ENCODE measurements at regions not wholly inside any gene's neighbourhood (a gene's known extent, or its start where the extent isn't known, plus 50 kb on each side); places are given as distances from the start of the nearest gene placed in this dataset.
"Not testable (repeated sequence)": the region's sequence is repeated elsewhere in the genome, so short reads cannot be mapped to it uniquely, and the experiment has no call there.

GRCh38 chr11:71322861-71323582 lies 70.6 kb upstream of the SHANK2 start:
- H3K4me3 ChIP-seq (replicated peaks; ENCODE audit: low read depth, low read length) = no peak overlapping the region
- DNase-seq (ENCODE audit: low read depth) = no peak
- TF ChIP-seq CTCF (IDR thresholded peaks at IDR 0.05; ENCODE audit: low read length, missing control alignments) = no peak

- DNase-seq (ENCODE audit: low read depth) = no peak
- TF ChIP-seq CTCF (IDR thresholded peaks at IDR 0.05; ENCODE audit: low read length, missing control alignments) = no peak
- no peak overlapping the region for H3K4me3 ChIP-seq (replicated peaks; ENCODE audit: low read depth, low read length)
Observed at GRCh38 chr11:71322192-71322735, 69.9 kb upstream of the SHANK2 start.

GRCh38 chr11:71321433-71322191 lies 69.2 kb upstream of the SHANK2 start:
- TF ChIP-seq CTCF (IDR thresholded peaks at IDR 0.05; ENCODE audit: low read length, missing control alignments) = no peak

GRCh38 chr11:71316701-71317100 lies 64.3 kb upstream of the SHANK2 start:
- DNase-seq (ENCODE audit: low read depth) = no peak
- no peak for TF ChIP-seq CTCF (IDR thresholded peaks at IDR 0.05; ENCODE audit: low read length, missing control alignments)
- no peak overlapping the region for H3K4me3 ChIP-seq (replicated peaks; ENCODE audit: low read depth, low read length)

More at GRCh38 chr11:71321433-71322191, 69.2 kb upstream of the SHANK2 start:
- no peak for DNase-seq (ENCODE audit: low read depth)
- H3K4me3 ChIP-seq (replicated peaks; ENCODE audit: low read depth, low read length) = no peak overlapping the region

GRCh38 chr11:71312616-71313015 lies 60.2 kb upstream of the SHANK2 start:
- not testable (repeated sequence) for DNase-seq (ENCODE audit: low read depth); H3K4me3 ChIP-seq (replicated peaks; ENCODE audit: low read depth, low read length)

- H3K4me3 ChIP-seq (replicated peaks; ENCODE audit: low read depth, low read length) = no peak overlapping the region
- TF ChIP-seq CTCF (IDR thresholded peaks at IDR 0.05; ENCODE audit: low read length, missing control alignments) = no peak
- no peak for DNase-seq (ENCODE audit: low read depth)
Observed at GRCh38 chr11:71311928-71312510, 59.6 kb upstream of the SHANK2 start.

All from fibroblast of pulmonary artery (primary cell).